HG02885 (cell line): ENCODE measurements at regions not wholly inside any gene's neighbourhood (a gene's known extent, or its start where the extent isn't known, plus 50 kb on each side); places are given as distances from the start of the nearest gene placed in this dataset.
A peak's percentile ranks its signal among the peaks of the same experiment; 100 is the strongest.
"Not testable (repeated sequence)": the region's sequence is repeated elsewhere in the genome, so short reads cannot be mapped to it uniquely, and the experiment has no call there.

Experiments
- ATAC-seq: cut with Tn5 transposase; IDR thresholded peaks from one replicate; pipeline ENCODE4 v1.9.1; 2021; ENCODE audit warnings: mild to moderate bottlenecking; ENCODE audit not compliant: unreplicated experiment, poor library complexity

- ATAC-seq = not testable (repeated sequence)
Observed at GRCh38 chr9:104195142-104195541, 101.0 kb downstream of the SMC2 start.

GRCh38 chr9:104200456-104200994 lies 106.4 kb downstream of the SMC2 start:
- no peak for ATAC-seq

GRCh38 chr9:104206766-104207165 lies 112.7 kb downstream of the SMC2 start:
- ATAC-seq = no peak

DNA sequence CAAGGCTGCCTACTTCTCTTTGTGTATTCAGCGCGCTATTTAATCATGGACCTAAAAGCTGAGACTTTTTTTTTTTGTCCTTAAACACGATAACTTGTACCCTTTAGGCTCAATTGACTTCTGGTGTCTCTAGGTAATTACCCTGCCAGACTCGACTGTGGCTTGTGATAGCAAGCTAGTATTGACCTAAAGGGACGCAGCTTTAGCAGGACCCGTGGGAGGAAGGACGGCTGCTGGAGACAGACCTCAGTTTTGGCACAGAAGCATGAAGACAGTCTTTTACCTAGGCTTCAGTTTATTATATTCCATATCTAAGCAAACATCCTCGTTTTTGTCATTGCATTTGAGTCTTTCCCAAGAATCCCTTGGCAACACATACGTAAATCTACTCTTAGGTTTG lies 115.3 kb downstream of the SMC2 start:
- no peak for ATAC-seq

DNA sequence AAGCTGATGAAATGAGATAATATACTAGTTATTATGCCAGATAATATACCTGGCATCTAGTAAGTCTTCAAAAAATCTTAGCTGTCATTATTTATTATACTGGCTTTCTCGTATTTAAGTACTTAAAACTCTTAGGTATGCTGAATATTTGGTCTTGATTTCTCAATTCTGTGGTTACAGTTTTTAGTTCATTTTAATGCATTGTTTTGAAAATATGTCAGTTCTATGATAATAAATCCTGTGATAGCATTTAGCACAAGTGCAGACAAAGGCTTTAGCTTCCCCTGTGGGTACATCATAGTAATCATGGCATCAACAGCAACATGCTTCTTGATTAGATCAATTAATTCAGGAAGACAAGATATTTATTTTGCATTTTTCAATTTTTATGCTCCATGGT lies 133.0 kb downstream of the SMC2 start:
- no peak for ATAC-seq

DNA sequence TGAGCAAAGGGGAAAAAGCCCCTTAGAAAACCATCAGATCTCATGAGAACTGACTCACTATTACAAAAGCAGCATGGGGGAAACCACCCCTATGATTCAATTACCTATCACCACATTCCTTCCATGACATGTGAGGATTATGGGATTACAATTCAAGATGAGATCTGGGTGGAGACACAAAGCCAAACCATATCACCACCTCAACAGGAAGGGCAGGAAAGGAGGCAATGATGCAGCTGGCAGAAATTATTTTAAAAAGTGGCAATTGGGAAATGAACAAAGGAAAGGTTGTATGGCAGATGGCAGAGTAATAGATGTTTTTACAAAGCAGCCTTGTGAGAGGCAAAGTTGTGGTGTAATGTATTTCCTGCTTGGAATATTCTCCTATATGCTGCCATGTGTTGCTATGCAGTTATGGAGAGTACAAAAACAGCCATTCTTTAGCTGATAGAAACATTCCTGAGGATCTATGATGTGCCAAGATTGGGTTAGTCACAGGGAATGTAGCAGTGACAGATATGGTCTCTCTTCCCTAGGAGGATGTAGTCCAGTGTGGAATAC lies 138.8 kb downstream of the SMC2 start:
- no peak for ATAC-seq

DNA sequence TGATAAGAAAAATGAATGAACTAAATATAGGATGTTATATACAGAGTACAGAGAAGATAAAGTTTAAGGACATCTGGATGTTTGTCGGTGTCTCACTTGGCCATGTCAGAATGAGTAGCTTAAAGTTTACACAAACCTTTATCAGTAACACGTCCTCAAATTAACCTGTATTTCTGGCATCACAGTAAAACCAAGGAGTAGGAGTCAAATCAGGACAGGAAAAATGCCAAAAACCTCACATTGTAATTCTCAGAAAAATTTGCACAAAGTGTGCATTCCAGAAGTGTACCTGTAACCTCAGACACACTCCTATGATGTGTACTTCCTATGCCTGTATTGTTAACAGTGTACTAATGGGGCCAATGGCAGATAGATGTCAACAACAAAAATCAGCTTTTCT lies 139.3 kb downstream of the SMC2 start:
- ATAC-seq = no peak

- not testable (repeated sequence) for ATAC-seq
Observed at GRCh38 chr9:104234632-104235337, 140.7 kb downstream of the SMC2 start.

- ATAC-seq = not testable (repeated sequence)
Observed at GRCh38 chr9:104235347-104236120, 141.4 kb downstream of the SMC2 start.

DNA sequence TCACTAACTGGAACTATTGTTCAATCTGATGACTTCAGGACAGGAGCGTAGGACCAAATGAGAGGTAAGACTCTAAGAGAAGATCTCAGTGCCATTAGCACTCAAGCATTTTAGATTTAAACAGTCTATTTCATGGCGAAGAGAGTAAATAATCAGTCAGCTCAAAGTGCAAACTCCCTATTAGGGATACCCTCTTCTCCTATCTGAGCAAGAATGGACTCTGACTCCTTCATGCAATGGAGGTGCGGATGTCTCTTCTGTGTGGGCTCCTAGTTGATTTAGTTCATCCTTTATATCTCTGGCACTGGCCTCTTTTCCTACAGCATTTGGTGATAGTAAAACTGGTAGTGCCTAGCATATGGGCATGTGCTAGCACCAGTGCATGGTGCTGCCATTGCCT lies 144.6 kb downstream of the SMC2 start:
- ATAC-seq = no peak

DNA sequence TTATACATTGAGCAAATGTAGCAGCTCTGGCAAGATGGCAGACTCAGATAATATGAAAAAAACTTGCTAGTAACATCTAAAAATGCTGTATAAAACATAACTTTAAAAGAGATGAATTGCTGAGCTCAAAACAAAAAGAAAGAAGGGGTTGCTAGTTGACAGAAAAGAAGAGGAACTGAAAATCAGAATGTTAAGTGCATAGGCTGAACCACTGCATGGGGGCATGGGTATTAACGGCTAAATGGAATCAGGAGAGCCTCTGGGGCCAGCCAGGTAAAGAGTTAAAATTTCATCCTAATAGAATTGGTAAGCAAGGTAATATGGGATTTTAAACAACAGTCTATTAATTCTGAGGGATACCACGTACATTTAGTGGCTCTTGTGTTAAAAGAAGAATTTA lies 146.8 kb downstream of the SMC2 start:
- ATAC-seq = peak; percentile 53

- ATAC-seq = no peak
Observed at GRCh38 chr9:104245925-104246324, 151.8 kb downstream of the SMC2 start.

GRCh38 chr9:104247899-104248460 lies 153.9 kb downstream of the SMC2 start:
- ATAC-seq = peak; percentile 35

DNA sequence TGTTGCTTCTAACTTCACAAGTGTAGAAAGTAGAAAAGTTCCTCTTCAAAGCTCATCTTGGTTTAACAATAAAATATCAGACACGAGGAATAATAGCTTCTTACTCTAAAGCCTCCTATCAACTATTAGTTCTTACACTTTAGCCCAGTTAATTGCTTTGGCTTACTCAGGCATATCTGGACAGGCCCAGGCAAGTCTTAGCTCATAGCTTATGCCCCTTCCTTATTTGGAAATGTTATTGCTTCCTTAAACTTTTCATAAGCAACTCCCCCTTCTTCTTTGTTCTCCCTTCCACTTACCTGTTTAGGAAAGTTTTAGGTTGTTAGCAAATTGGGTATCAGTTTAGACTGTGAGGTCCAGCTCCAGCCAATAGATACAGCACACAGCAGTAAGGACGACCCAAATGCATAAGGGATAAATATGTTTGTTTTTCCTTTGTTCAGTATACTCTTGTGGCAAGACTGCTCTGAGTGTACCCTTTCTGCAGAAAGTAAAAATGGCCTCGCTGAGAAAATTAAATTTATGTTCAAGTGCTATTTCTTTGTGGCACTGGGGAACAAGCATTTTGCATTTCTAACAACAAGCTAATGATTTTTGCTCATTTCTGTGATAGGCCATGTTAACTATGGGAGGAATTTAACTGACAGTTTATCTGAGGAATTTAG lies 162.1 kb downstream of the SMC2 start:
- ATAC-seq = no peak

GRCh38 chr9:104256696-104257062 lies 162.6 kb downstream of the SMC2 start:
- no peak for ATAC-seq

DNA sequence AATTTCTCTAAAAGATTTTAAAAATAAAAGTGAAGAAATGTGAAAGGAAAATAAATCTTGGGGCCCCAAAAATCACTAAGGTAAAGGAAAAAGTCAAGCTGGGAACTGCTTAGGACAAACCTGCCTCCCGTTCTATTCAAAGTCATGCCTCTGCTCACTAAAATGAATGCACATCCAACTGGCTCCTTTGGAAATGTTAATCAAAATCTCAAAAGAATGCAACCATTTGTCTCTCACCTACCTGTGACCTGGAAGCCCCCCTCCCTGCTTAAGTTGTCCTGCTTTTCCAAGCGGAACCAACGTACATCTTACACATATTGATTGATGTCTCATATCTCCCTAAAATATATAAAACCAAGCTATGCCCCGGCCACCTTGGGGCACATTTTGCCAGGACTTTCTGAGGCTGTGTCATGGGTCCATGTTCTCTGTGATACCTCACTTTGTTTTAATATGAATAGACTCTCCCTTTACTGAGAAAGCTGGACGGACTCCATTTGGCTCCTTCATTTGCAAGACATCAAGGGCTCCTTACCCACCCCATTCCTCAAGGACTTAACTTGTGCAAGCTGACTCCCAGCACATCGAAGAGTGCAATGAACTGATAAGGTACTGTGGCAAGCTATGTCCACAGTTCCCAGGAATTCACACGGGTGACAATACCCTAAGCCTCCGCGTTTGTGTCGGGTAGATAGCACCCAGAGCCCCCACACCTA lies 164.3 kb downstream of the SMC2 start:
- ATAC-seq = no peak

DNA sequence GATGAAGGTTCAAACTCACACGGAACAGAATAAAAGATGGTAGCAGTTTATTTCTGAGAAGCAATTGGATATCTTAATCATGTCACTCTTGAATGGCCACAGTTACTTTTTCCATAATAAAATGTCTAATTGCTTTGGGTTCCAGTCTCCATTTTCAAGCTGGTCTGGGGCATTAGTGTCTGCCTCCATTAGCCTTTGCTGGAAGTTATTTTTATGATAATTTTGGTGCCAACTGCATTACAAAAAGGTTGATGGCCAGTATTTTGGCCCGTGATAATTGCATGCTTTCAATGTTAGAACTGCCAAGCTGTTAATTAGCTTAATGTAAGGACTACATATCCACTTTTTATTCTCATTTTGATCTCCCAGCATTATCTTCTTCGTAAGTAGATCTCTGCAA lies 165.9 kb downstream of the SMC2 start:
- ATAC-seq = no peak

GRCh38 chr9:104263942-104264341 lies 169.8 kb downstream of the SMC2 start:
- ATAC-seq = no peak

GRCh38 chr9:104264431-104264830 lies 170.3 kb downstream of the SMC2 start:
- no peak for ATAC-seq

DNA sequence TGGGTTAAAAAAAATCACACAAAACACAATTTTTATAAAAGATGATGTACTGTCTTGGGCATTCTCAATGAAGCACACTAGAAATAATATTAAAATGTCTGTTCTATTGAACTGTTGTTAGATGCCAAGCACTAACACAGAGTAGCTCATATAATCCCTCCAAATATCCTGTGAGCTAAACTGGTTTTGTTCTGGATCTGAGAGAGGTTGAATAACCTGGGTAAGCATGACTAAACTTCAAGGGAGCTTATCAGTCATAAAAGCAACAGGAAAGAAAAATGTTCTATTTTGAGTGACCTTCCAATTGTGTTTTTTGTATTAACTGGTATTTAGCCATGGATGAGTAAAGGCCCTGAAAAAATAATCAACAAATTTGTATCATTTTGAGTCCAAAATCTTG lies 175.3 kb downstream of the SMC2 start:
- no peak for ATAC-seq
